Suprapubic skin (tissue), 4 donors: ENCODE measurements at regions not wholly inside any gene's neighbourhood (a gene's known extent, or its start where the extent isn't known, plus 50 kb on each side); places are given as distances from the start of the nearest gene placed in this dataset.
"Not testable (repeated sequence)": the region's sequence is repeated elsewhere in the genome, so short reads cannot be mapped to it uniquely, and the experiment has no call there.

Experiments used
- DNase-seq, 2 donors: peaks; one replicate each; pipeline ENCODE4 v3.0.0-alpha.2; 2019; ENCODE audit warnings: low spot score in 2 of 2
- H3K27ac ChIP-seq: fragments of 200-600 bp; sonication (generic); one replicate; pipeline ENCODE4 v1.5.1; 2019
- H3K27me3 ChIP-seq: fragments of 200-600 bp; sonication (generic); one replicate; pipeline ENCODE4 v1.5.1; 2019
- H3K36me3 ChIP-seq: fragments of 200-600 bp; sonication (generic); one replicate; pipeline ENCODE4 v1.5.1; 2019
- H3K4me1 ChIP-seq: fragments of 200-600 bp; sonication (generic); one replicate; pipeline ENCODE4 v1.5.1; 2019
- H3K4me3 ChIP-seq: fragments of 200-600 bp; sonication (generic); one replicate; pipeline ENCODE4 v1.5.1; 2019; ENCODE audit warnings: mild to moderate bottlenecking
- H3K9me3 ChIP-seq: fragments of 200-600 bp; sonication (generic); one replicate; pipeline ENCODE4 v1.5.1; 2019
- CTCF ChIP-seq, 2 donors: fragments of 200-600 bp in 1 of 2; fragments of 450-650 bp in 1 of 2; sonication (generic) in 1 of 2; IDR thresholded peaks; one replicate each; pipeline ENCODE4 v1.5.1; 2016 to 2019; ENCODE audit warnings: antibody characterized with exemption in 2 of 2, mild to moderate bottlenecking in 1 of 2, moderate library complexity in 1 of 2
- EP300 ChIP-seq: sonication (generic); formaldehyde crosslinking; IDR thresholded peaks from one replicate; pipeline ENCODE4 v1.6.1; 2017; ENCODE audit warnings: antibody characterized with exemption
- POLR2A ChIP-seq, 2 donors: fragments of 450-650 bp; IDR thresholded peaks; one replicate each; pipeline ENCODE4 v1.6.1; 2017; ENCODE audit warnings: antibody characterized with exemption in 2 of 2, mild to moderate bottlenecking in 2 of 2, moderate library complexity in 2 of 2
- POLR2AphosphoS5 ChIP-seq, 3 donors: sonication (generic); formaldehyde crosslinking; IDR thresholded peaks; one replicate each; pipeline ENCODE4 v1.6.1; 2017; ENCODE audit warnings: antibody characterized with exemption in 3 of 3
- WGBS: methylation state at CpG from one replicate; pipeline ENCODE4 v1.1.5; 2018; 5-methylcytosine and 5-hydroxymethylcytosine counted together

GRCh38 chr22:11307998-11308397 lies 4220.0 kb upstream of the OR11H1 start:
- H3K9me3 ChIP-seq: peaks cover 54% of the 10 kb centered on the region

DNA sequence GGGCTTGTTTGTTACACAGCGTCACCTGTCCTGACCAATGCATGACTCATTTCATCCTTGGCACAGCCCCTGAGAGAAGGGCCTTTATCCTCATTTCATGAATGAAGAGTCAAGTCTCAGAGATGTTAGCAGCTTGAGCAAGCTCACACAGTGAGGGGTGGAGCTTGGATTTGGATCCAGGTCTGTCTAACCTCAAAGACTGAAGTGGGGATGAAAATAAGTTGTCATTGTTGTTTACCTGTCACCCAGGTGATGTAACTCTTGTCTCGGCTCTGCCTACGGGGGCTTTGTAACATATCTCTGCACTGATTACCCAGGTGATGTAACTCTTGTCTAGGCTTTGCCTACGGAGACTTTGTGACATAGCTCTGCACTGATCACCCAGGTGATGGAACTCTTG lies 4218.2 kb upstream of the OR11H1 start:
- not testable (repeated sequence) for H3K36me3 ChIP-seq, H3K4me3 ChIP-seq, H3K4me1 ChIP-seq, DNase-seq, H3K27me3 ChIP-seq, H3K27ac ChIP-seq
- 71% methylated on average over 4 of the region's 4 CpGs for WGBS
- H3K9me3 ChIP-seq: peaks cover 58% of the 10 kb centered on the region

More at GRCh38 chr22:11307998-11308397, 4220.0 kb upstream of the OR11H1 start:
- no peak for TF ChIP-seq POLR2A (IDR thresholded peaks at IDR 0.05)
- no peak for TF ChIP-seq POLR2AphosphoS5 (IDR thresholded peaks at IDR 0.05)
- no peak for TF ChIP-seq CTCF (IDR thresholded peaks at IDR 0.05)
- TF ChIP-seq EP300: no peak
- no peak overlapping the region for H3K4me3 ChIP-seq
- DNase-seq: no peak
- H3K36me3 ChIP-seq: no peaks in the 10 kb centered on the region
- no peaks in the 10 kb centered on the region for H3K27me3 ChIP-seq
- WGBS: 85% methylated on average over 16 of the region's 16 CpGs
- no peaks in the 10 kb centered on the region for H3K4me1 ChIP-seq
- no peak overlapping the region for H3K27ac ChIP-seq

GRCh38 chr22:11310647-11311046 lies 4217.3 kb upstream of the OR11H1 start:
- WGBS: 50% methylated on average over 3 of the region's 3 CpGs
- H3K27me3 ChIP-seq: not testable (repeated sequence)
- peaks cover 52% of the 10 kb centered on the region for H3K9me3 ChIP-seq

DNA sequence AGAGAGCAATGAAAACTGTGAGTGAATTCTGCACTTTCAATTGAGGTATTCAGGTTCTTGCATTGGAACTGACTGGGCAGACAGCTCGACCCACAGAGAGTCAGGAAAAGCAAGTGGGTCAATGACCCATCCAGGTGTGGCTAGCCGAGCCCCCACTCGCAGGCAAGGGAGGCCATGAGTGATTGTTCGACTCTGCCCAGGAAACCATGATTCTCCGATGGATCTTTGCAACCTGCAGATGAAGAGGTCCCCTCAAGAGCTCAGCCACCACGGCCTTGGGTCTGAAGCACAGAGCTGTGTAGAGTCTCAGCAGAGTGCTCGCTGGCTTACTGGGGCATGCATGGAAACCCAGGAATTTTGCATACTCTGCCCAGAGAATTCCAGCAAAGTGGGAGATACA lies 4215.4 kb upstream of the OR11H1 start:
- H3K9me3 ChIP-seq: peaks cover 47% of the 10 kb centered on the region
- DNase-seq, H3K27me3 ChIP-seq: not testable (repeated sequence)

More at GRCh38 chr22:11310647-11311046, 4217.3 kb upstream of the OR11H1 start:
- H3K4me1 ChIP-seq, H3K4me3 ChIP-seq, H3K36me3 ChIP-seq, DNase-seq, H3K27ac ChIP-seq: not testable (repeated sequence)

DNA sequence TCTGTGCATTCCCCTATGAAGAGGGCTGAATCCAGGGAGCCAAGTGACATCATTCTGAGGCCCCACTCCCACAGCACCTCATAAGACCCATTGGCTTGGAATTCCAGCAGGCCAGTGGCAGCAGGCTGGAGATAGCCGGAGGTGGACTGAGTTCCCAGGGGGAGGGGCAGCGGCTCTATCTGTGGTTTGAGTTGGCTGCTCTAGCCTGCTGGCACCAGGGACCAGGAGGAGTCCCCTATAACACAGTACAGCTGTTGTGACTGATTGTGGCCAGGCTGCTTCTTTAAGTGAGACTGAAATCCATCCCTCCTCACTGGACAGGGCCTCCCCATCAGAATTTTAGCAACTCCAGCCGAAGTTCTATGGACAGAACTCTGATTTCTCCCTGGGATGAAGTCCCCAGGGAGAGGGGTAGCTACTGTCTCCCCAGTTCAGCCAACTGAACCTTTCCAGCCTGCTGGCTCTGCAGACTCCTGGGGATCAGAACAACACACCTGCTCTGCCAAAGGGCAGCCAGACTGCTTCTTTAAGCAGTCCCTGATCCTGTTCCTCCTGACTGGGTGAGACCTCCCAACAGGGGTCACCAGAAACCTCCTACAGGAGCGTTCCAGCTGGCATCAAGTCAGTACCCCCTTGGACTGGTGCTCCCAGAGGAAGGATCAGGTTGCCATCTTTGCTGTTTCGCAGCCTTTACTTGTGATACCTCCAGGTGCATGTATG lies 4214.8 kb upstream of the OR11H1 start:
- not testable (repeated sequence) for H3K27ac ChIP-seq, H3K4me1 ChIP-seq, DNase-seq, H3K4me3 ChIP-seq, H3K27me3 ChIP-seq, H3K36me3 ChIP-seq
- WGBS: 48% methylated on average over 5 of the region's 5 CpGs
- peaks cover 43% of the 10 kb centered on the region for H3K9me3 ChIP-seq

More for the DNA sequence above, 4215.4 kb upstream of the OR11H1 start:
- H3K36me3 ChIP-seq, H3K4me3 ChIP-seq, H3K4me1 ChIP-seq, H3K27ac ChIP-seq: not testable (repeated sequence)
- 53% methylated on average over 7 of the region's 7 CpGs for WGBS

DNA sequence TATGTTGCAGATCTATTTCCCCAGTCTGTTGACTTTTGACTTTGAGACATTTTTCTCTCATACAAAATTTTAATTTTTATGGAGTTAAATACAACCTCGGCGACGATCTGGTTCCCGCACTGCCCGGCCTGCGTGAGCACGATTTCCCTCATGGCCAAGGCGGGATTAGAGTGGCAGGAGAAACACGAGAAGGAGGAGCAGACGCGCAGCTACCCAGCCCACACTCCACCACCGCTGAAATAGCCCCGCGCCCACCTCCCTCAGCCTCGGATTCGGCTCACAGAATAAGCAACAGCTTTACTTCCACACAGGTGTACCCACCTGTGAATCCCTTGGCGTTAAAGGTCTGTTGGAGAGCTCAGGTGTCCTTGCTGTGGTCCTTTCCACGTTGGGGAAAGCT lies 4209.4 kb upstream of the OR11H1 start:
- peaks cover 23% of the 10 kb centered on the region for H3K9me3 ChIP-seq
- not testable (repeated sequence) for H3K27me3 ChIP-seq, H3K27ac ChIP-seq, DNase-seq, H3K4me1 ChIP-seq, H3K36me3 ChIP-seq, H3K4me3 ChIP-seq
- 71% methylated on average over 18 of the region's 18 CpGs for WGBS

DNA sequence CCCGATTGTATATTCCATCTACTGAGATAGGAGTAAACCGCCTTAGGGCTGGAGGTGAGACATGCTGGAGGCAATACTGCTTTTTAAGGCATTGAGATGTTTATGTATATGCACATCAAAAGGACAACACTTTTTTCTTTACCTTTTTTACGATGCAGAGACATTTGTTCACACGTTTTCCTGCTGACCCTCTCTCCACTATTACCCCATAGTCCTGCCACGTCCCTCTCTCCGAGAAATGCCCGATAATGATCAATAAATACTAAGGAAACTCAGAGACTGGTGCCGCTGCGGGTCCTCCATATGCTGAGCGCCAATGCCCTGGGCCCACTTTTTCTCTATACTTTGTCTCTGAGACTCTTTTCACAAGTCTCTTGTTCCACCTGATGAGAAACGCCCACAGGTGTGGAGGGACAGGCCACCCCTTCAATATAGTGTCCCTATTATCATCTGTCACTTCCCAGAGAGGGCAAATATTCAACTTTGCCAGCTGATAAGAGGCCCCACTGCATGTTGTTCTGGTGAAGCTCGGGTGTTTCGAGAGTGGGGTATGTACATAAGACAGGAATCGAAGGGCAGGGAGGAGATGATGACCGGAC lies 4203.5 kb upstream of the OR11H1 start:
- not testable (repeated sequence) for H3K36me3 ChIP-seq, H3K4me3 ChIP-seq, H3K4me1 ChIP-seq, DNase-seq, H3K27ac ChIP-seq, H3K27me3 ChIP-seq
- peaks cover 22% of the 10 kb centered on the region for H3K9me3 ChIP-seq
- 76% methylated on average over 15 of the region's 15 CpGs for WGBS

- DNase-seq: no peak
- Histone ChIP-seq H3K27me3 (no peaks in the 10 kb centered on the region), H3K4me3 (no peak overlapping the region), H3K27ac (no peak overlapping the region), H3K9me3 (peaks cover 19% of the 10 kb centered on the region), H3K36me3 (no peaks in the 10 kb centered on the region), H3K4me1 (no peaks in the 10 kb centered on the region)
- 66% methylated on average over 4 of the region's 4 CpGs for WGBS
- TF ChIP-seq POLR2A (IDR thresholded peaks at IDR 0.05) (no peak), EP300 (no peak), POLR2AphosphoS5 (IDR thresholded peaks at IDR 0.05) (no peak), CTCF (IDR thresholded peaks at IDR 0.05) (no peak)
Measured at GRCh38 chr22:11325767-11326166, 4202.2 kb upstream of the OR11H1 start.

GRCh38 chr22:11341387-11342068 lies 4186.5 kb upstream of the OR11H1 start:
- H3K9me3 ChIP-seq: peaks cover 25% of the 10 kb centered on the region
- not testable (repeated sequence) for DNase-seq

DNA sequence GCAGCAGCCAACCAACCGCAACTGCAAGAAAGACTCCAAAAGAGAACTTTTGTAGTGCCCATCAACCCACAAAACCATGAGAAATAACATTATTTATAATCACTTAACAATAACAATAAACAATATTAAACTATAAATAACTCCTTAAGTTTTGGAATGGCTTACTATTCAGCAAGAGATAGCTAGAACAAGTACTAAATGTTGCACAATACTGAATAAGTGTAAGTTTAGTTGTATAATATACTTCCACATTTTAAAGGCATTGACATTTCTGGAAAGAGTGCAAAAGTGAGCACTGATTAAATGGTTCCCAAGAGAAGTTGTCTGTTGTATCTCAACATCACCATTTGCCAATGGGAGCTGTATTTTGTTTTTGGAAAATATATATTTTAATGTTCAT lies 4176.8 kb upstream of the OR11H1 start:
- H3K4me1 ChIP-seq, H3K27me3 ChIP-seq, H3K4me3 ChIP-seq, H3K27ac ChIP-seq, H3K36me3 ChIP-seq, DNase-seq: not testable (repeated sequence)
- H3K9me3 ChIP-seq: peaks cover 14% of the 10 kb centered on the region
- WGBS: 53% methylated on average over 1 of the region's 1 CpG

More at GRCh38 chr22:11341387-11342068, 4186.5 kb upstream of the OR11H1 start:
- H3K4me3 ChIP-seq, H3K27me3 ChIP-seq, H3K27ac ChIP-seq, H3K36me3 ChIP-seq, H3K4me1 ChIP-seq: not testable (repeated sequence)
- WGBS: 63% methylated on average over 6 of the region's 6 CpGs

GRCh38 chr22:11352287-11352686 lies 4175.7 kb upstream of the OR11H1 start:
- not testable (repeated sequence) for H3K27me3 ChIP-seq, H3K4me3 ChIP-seq, H3K36me3 ChIP-seq, H3K4me1 ChIP-seq, H3K27ac ChIP-seq, DNase-seq
- peaks cover 16% of the 10 kb centered on the region for H3K9me3 ChIP-seq
- WGBS: 58% methylated on average over 3 of the region's 3 CpGs
